Choroid plexus epithelial cell (primary cell): ENCODE measurements at regions not wholly inside any gene's neighbourhood (a gene's known extent, or its start where the extent isn't known, plus 50 kb on each side); places are given as distances from the start of the nearest gene placed in this dataset.

ENCODE experiments used
- DNase-seq: peaks from one replicate; pipeline ENCODE4 v3.0.0-alpha.2; 2010; ENCODE audit warnings: low read depth
- H3K4me3 ChIP-seq: 2 replicates; pipeline ENCODE4 v1.5.1; 2011; ENCODE audit warnings: low read depth, mild to moderate bottlenecking, control low read depth, low read length, moderate library complexity
- TF ChIP-seq, protein P1 (sequence below): conservative IDR thresholded peaks from 2 replicates; pipeline ENCODE4 v1.5.1; 2011; ENCODE audit warnings: low read depth, mild to moderate bottlenecking, control low read depth, inconsistent platforms, low read length, moderate library complexity

DNA sequence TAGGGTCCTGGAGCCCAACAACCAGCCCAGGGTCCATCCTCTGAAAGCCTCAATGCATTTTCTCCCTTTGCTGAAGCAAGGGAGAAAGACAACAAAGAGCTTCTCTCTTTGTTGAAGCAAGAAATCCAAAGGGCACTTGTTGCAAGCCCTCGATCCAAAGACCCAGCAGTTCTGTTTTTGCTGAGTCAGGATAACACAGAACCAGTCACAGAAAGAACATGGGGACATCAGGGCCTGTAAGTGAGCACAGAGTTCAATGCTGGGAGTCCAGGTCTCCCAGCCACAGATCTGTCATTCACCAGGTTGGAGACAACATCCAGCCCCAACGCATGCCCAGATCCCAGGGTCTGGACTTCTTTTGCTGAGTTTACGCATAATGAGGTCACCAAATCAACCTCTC is 315.8 kb upstream of the KLHL29 start:
- no peak for DNase-seq
- H3K4me3 ChIP-seq = no peak overlapping the region
- TF ChIP-seq, protein P1, sequence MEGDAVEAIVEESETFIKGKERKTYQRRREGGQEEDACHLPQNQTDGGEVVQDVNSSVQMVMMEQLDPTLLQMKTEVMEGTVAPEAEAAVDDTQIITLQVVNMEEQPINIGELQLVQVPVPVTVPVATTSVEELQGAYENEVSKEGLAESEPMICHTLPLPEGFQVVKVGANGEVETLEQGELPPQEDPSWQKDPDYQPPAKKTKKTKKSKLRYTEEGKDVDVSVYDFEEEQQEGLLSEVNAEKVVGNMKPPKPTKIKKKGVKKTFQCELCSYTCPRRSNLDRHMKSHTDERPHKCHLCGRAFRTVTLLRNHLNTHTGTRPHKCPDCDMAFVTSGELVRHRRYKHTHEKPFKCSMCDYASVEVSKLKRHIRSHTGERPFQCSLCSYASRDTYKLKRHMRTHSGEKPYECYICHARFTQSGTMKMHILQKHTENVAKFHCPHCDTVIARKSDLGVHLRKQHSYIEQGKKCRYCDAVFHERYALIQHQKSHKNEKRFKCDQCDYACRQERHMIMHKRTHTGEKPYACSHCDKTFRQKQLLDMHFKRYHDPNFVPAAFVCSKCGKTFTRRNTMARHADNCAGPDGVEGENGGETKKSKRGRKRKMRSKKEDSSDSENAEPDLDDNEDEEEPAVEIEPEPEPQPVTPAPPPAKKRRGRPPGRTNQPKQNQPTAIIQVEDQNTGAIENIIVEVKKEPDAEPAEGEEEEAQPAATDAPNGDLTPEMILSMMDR = no peak

DNA sequence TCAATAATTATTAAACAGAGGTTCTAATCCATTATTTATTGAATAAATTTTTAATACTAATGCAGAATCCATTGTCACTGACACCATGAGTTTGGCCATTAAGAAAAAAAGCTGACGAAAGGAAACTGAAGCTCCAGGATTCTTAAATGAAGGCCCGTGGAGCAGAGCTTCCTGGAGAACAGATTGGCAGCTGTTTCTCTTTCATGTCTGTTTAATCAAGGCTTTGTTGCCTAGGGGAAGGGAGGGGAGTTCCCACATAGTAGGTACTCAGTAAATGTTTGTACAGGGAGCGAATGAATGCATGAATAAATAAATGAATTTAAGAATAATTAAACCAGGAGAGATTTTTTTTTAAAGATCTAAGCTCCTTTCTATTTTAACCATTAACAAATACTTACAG is 315.1 kb upstream of the KLHL29 start:
- TF ChIP-seq, protein P1 = no peak
- no peak for DNase-seq
- H3K4me3 ChIP-seq = no peak overlapping the region

DNA sequence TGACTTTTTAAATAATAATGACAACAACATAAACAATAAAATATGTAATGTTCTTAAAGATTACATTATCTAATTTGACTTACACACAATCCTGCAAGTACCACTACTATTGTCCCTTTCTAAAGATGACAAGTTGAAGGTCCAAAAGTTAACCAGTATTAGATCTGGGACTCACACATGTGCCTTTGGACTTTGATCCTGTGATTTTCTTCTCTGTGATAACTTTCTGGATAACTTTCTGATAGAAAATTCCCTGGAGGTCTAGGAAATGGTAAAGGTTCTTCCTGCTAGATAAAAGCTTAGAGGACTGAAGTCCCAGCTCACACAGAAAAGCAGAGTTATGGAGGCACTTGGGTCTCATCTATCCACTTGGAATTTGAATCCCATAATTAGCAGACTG is 311.9 kb upstream of the KLHL29 start:
- TF ChIP-seq, protein P1 = no peak
- no peak for DNase-seq
- no peak overlapping the region for H3K4me3 ChIP-seq

DNA sequence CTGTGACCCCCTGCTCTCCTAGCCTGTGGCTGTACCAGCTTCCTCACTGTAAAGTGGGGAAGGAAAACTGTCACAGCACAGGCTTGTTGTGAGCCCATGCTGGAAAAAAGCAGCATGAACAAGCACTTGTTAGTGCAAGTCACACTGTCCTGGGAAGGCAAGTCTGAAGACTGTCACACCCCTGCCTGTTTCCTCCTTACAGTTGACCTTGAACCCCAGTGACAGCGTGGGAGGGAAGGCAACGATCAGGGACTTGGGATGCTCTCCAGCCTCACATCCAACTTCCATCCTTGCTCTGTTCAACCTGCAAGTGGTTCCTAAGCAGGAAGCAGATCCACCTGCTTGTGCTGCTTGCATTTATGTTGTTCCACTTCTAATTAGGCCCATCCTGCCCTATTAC is 311.3 kb upstream of the KLHL29 start:
- DNase-seq = no peak
- TF ChIP-seq, protein P1 = no peak
- no peak overlapping the region for H3K4me3 ChIP-seq

DNA sequence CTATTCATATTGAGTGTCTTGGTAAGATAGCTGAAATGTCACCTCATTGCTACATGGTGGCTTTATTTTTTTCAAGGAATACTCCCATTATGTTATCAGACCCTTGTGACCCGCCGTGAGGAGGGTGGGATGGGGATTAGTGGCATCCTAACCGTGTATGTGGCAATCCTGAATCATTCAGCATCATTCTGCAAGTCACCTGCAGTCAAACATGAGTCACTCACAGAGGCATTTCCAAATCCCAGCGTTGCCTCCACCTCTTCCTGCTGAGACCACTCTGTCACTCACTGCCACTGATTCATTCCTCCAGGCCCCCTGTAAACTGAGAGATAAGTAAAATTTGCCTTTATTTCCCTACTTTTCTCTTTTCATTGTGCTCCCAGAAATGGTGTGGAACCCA is 307.4 kb upstream of the KLHL29 start:
- no peak for DNase-seq
- TF ChIP-seq, protein P1 = no peak

DNA sequence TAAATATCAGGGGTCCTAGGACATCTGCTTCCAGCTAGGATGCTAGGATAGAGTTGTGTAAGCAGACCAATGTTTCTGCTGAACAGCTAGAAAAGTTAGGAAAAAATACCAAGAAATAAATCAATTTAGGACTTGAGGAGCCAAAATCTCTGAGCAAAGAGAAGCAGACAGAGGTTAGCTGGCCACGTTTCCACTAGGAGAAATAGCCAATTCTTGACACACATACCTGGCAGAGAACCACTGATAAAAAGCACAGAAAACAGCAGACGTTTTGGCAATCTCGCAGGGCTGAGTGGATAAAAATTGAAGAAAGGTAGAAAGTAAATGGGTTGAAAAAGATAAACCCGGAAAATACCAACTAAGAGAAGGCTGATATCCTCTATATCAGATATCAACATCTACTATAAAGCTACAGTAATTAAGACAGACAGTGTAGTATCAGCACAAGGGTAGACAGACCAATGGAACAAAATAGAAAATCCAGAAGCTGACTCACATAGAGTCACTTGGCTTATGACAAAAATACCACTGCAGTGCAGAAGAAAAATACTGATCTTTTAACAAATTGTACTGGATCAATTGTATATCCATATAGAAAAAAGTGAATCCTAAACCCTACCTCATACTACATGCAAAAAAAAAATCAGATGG is 306.1 kb upstream of the KLHL29 start:
- no peak for DNase-seq
- TF ChIP-seq, protein P1 = no peak
- no peak overlapping the region for H3K4me3 ChIP-seq

More for the DNA sequence above, 307.4 kb upstream of the KLHL29 start:
- H3K4me3 ChIP-seq = no peak overlapping the region

DNA sequence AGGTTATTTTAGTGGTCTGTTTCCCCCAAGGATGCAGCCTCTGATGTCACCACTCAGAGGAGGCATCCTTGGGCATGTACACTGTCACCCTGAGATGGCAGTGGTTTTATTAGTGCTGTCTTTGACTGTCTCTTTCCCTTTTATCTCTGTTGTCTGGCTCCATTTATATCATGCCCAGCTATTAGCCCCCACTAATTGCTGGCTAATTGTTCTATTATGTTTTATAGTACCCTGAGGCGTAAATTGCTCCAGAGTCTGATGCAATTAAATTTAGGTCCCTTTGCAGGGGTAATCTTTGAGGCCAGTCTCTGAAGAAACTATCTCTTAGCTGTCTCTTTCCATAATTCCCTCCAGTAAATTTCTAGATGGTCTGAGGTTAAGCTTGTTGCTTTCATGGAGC is 301.0 kb upstream of the KLHL29 start:
- no peak for DNase-seq
- H3K4me3 ChIP-seq = no peak overlapping the region
- TF ChIP-seq, protein P1 = no peak
